GM18498 (cell line): ENCODE measurements at regions not wholly inside any gene's neighbourhood (a gene's known extent, or its start where the extent isn't known, plus 50 kb on each side); places are given as distances from the start of the nearest gene placed in this dataset.

Experiments used
- ATAC-seq: cut with Tn5 transposase; IDR thresholded peaks from one replicate; pipeline ENCODE4 v1.9.1; 2021; ENCODE audit warnings: mild to moderate bottlenecking, moderate library complexity; ENCODE audit not compliant: unreplicated experiment

GRCh38 chr2:8045081-8045614 is 636.7 kb upstream of the ID2 start:
- no peak for ATAC-seq

- no peak for ATAC-seq
These were observed 635.0 kb upstream of the ID2 start for GRCh38 chr2:8046849-8047248.

GRCh38 chr2:8049176-8049575 is 632.7 kb upstream of the ID2 start:
- no peak for ATAC-seq

GRCh38 chr2:8049851-8050571 is 631.8 kb upstream of the ID2 start:
- peak; percentile 97 for ATAC-seq

GRCh38 chr2:8053216-8053615 is 628.6 kb upstream of the ID2 start:
- ATAC-seq, result no peak

- ATAC-seq, result no peak
These were observed 627.8 kb upstream of the ID2 start for GRCh38 chr2:8054070-8054469.

GRCh38 chr2:8058652-8059051 is 623.2 kb upstream of the ID2 start:
- no peak for ATAC-seq

GRCh38 chr2:8059255-8059654 is 622.6 kb upstream of the ID2 start:
- ATAC-seq, result no peak

- ATAC-seq, result no peak
These were observed 622.1 kb upstream of the ID2 start for GRCh38 chr2:8059794-8060193.

- no peak for ATAC-seq
These were observed 620.6 kb upstream of the ID2 start for GRCh38 chr2:8061219-8061618.

GRCh38 chr2:8064603-8065002 is 617.3 kb upstream of the ID2 start:
- no peak for ATAC-seq

GRCh38 chr2:8065191-8065590 is 616.7 kb upstream of the ID2 start:
- ATAC-seq, result no peak

- no peak for ATAC-seq
These were observed 614.0 kb upstream of the ID2 start for GRCh38 chr2:8067784-8068336.

GRCh38 chr2:8072907-8073306 is 608.9 kb upstream of the ID2 start:
- ATAC-seq, result no peak

GRCh38 chr2:8073916-8074315 is 607.9 kb upstream of the ID2 start:
- no peak for ATAC-seq

GRCh38 chr2:8076448-8077342 is 605.2 kb upstream of the ID2 start:
- peak; percentile 65 for ATAC-seq

GRCh38 chr2:8078705-8079104 is 603.2 kb upstream of the ID2 start:
- ATAC-seq, result no peak

GRCh38 chr2:8080063-8080462 is 601.8 kb upstream of the ID2 start:
- peak; percentile 57 for ATAC-seq

GRCh38 chr2:8081130-8081529 is 600.7 kb upstream of the ID2 start:
- no peak for ATAC-seq

GRCh38 chr2:8082840-8083239 is 599.0 kb upstream of the ID2 start:
- ATAC-seq, result no peak

GRCh38 chr2:8086357-8086756 is 595.5 kb upstream of the ID2 start:
- ATAC-seq, result no peak
